ENCODE measurements at regions not wholly inside any gene's neighbourhood (a gene's known extent, or its start where the extent isn't known, plus 50 kb on each side); places are given as distances from the start of the nearest gene placed in this dataset.

GRCh38 chr1:81156887-81157286 is 643.8 kb upstream of the ADGRL2 start:
- TF ChIP-seq, protein P1, sequence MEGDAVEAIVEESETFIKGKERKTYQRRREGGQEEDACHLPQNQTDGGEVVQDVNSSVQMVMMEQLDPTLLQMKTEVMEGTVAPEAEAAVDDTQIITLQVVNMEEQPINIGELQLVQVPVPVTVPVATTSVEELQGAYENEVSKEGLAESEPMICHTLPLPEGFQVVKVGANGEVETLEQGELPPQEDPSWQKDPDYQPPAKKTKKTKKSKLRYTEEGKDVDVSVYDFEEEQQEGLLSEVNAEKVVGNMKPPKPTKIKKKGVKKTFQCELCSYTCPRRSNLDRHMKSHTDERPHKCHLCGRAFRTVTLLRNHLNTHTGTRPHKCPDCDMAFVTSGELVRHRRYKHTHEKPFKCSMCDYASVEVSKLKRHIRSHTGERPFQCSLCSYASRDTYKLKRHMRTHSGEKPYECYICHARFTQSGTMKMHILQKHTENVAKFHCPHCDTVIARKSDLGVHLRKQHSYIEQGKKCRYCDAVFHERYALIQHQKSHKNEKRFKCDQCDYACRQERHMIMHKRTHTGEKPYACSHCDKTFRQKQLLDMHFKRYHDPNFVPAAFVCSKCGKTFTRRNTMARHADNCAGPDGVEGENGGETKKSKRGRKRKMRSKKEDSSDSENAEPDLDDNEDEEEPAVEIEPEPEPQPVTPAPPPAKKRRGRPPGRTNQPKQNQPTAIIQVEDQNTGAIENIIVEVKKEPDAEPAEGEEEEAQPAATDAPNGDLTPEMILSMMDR (IDR thresholded peaks at IDR 0.05; ENCODE audit: low read length), result no peak
- TF ChIP-seq EZH2 (optimal IDR thresholded peaks at IDR 0.05; ENCODE audit: low read depth, low read length) (no peak), EZH2phosphoT487 (IDR thresholded peaks at IDR 0.05; ENCODE audit: low read length) (no peak)

Data from MM.1S (cell line).